HL-60 (cell line): ENCODE measurements at regions not wholly inside any gene's neighbourhood (a gene's known extent, or its start where the extent isn't known, plus 50 kb on each side); places are given as distances from the start of the nearest gene placed in this dataset.

Experiments used
- DNase-seq, 2 experiments: peaks; one replicate each; pipeline ENCODE4 v3.0.0-alpha.2; 2010 to 2020; ENCODE audit warnings: low read depth in 1 of 2, low spot score in 1 of 2
- H3K27ac ChIP-seq: fragments of 250-450 bp; sonication (Bioruptor Pico); replicated peaks from 2 replicates; pipeline ENCODE4 v1.5.1; 2020; ENCODE audit warnings: mild to moderate bottlenecking, moderate library complexity
- H3K27me3 ChIP-seq: fragments of 250-450 bp; sonication (Bioruptor Pico); 2 replicates; pipeline ENCODE4 v1.5.1; 2021; ENCODE audit warnings: mild to moderate bottlenecking, moderate library complexity; ENCODE audit not compliant: insufficient read depth, poor library complexity, severe bottlenecking
- H3K4me3 ChIP-seq: replicated peaks from 2 replicates; pipeline ENCODE4 v1.5.1; 2011; ENCODE audit warnings: mild to moderate bottlenecking, control low read depth, low read length; ENCODE audit not compliant: insufficient read depth
- CTCF ChIP-seq: IDR thresholded peaks from one replicate; pipeline ENCODE4 v1.5.1; 2011; ENCODE audit warnings: low read length, control low read depth, inconsistent platforms; ENCODE audit not compliant: insufficient read depth
- GABPA ChIP-seq: IDR thresholded peaks from 2 replicates; pipeline ENCODE4 v1.6.1; 2012; ENCODE audit warnings: low read depth
- POLR2AphosphoS5 ChIP-seq: IDR thresholded peaks from 2 replicates; pipeline ENCODE4 v1.6.1; 2012; ENCODE audit warnings: low read depth
- REST ChIP-seq: IDR thresholded peaks from 2 replicates; pipeline ENCODE4 v1.6.1; 2012; ENCODE audit warnings: low read depth; ENCODE audit not compliant: insufficient replicate concordance
- SPI1 ChIP-seq: IDR thresholded peaks from 2 replicates; pipeline ENCODE4 v1.6.1; 2012; ENCODE audit warnings: low read depth, mild to moderate bottlenecking, borderline replicate concordance

DNA sequence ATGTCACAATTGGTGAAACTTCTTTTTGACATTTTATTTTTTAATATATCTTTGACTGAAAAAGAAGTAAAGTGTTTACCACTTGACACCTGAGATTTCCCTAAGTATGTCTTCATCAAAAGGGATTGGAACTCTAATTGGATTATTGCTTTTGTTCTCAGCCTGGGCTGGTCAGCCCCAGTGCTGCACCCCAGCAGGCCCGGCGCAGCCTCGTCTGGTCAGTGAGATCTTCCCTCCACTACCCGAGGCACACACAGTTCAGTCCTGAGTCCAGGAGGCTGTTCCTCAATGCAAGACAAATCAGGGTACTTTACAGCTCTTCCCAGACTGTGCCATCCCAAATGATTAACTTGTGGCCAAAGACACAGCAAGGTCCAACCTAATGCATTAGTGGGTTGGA lies 146.9 kb upstream of the SEMA6D start:
- Histone ChIP-seq H3K27ac (no peak overlapping the region), H3K27me3 (no peaks in the 10 kb centered on the region), H3K4me3 (no peak overlapping the region)
- TF ChIP-seq CTCF (no peak), REST (no peak), GABPA (no peak), POLR2AphosphoS5 (no peak), SPI1 (no peak)
- no peak for DNase-seq

GRCh38 chr15:47570881-47571640 lies 146.2 kb upstream of the SEMA6D start:
- DNase-seq = no peak
- Histone ChIP-seq H3K27ac (no peak overlapping the region), H3K4me3 (no peak overlapping the region), H3K27me3 (no peaks in the 10 kb centered on the region)
- TF ChIP-seq SPI1 (no peak), REST (no peak), POLR2AphosphoS5 (no peak), GABPA (no peak)

DNA sequence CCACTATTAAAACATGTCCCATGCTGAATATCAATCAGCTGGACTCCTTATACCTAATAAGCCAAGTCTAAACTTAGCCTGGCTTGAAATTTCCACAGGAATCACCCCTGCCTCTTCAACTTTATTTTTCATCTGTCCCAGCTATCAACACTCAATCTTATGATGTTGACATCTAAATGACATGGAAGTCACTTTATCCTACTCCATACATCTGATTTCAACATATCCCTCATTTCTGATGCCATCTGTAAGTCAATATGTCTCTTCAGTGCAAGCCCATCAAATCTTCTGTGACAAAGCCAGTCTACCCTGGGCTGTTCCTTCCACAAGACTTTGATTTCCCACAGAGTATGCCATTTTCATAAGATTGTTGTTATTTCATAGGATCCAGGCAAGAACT lies 143.6 kb upstream of the SEMA6D start:
- Histone ChIP-seq H3K27me3 (no peaks in the 10 kb centered on the region), H3K4me3 (no peak overlapping the region), H3K27ac (no peak overlapping the region)
- no peak for DNase-seq
- TF ChIP-seq POLR2AphosphoS5 = no peak
- TF ChIP-seq CTCF = no peak
- no peak for TF ChIP-seq GABPA
- no peak for TF ChIP-seq SPI1
- TF ChIP-seq REST = no peak
